Hepatocyte (in vitro differentiated cells): ENCODE measurements at regions not wholly inside any gene's neighbourhood (a gene's known extent, or its start where the extent isn't known, plus 50 kb on each side); places are given as distances from the start of the nearest gene placed in this dataset.

ENCODE experiments used
- CTCF ChIP-seq: fragments of 200-600 bp; sonication (generic); IDR thresholded peaks from 2 replicates; pipeline ENCODE4 v1.5.1; 2016; ENCODE audit warnings: antibody characterized with exemption, mild to moderate bottlenecking; ENCODE audit not compliant: poor library complexity
- EZH2phosphoT487 ChIP-seq: fragments of 200-600 bp; sonication (generic); IDR thresholded peaks from one replicate; pipeline ENCODE4 v1.6.1; 2018; ENCODE audit warnings: antibody characterized with exemption, mild to moderate bottlenecking, low read depth, moderate library complexity; ENCODE audit not compliant: unreplicated experiment, severe bottlenecking

DNA sequence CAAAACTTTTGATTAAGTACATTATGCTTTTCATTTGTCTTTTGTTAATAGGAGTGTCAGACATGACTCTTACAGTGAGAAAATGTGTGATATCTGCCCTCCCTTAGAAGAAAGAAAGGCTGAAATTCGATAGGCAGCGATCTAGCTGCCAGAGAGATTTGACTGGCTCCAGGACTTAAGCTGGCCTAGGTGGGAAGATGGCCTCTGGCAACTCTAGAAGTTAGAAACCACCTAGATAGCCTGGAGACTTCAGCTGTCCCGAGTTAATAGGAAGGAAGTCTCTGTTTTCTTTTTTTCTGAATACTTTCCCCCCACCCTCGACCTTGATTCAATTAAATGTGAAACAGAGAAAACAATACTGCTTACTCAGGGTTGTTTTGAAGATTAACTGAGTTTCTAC lies 1194.7 kb upstream of the CRIM1 start:
- TF ChIP-seq CTCF (no peak), EZH2phosphoT487 (no peak)
